ENCODE measurements at regions not wholly inside any gene's neighbourhood (a gene's known extent, or its start where the extent isn't known, plus 50 kb on each side); places are given as distances from the start of the nearest gene placed in this dataset.

- no peak for TF ChIP-seq ZNF462 (CRISPR knock-in tag; IDR thresholded peaks at IDR 0.05)
Measured at GRCh38 chr13:40160618-40161350, 505.3 kb downstream of the COG6 start (continued).

GRCh38 chr13:40161351-40161810, 505.1 kb downstream of the FOXO1 start:
- Histone ChIP-seq H3K4me2 (no peak overlapping the region), H3K27ac (ENCODE audit: low read depth) (no peak overlapping the region), H4K20me1 (replicated peaks; ENCODE audit: insufficient read depth) (no peaks in the 10 kb centered on the region), H3K27me3 (ENCODE audit: insufficient read depth) (no peaks in the 10 kb centered on the region), H3K4me3 (no peak overlapping the region), H3K36me3 (ENCODE audit: insufficient read depth) (no peaks in the 10 kb centered on the region), H3F3A (replicated peaks; ENCODE audit: low read depth) (no peaks in the 10 kb centered on the region), H3K4me1 (ENCODE audit: insufficient read depth) (no peaks in the 10 kb centered on the region), H2AFZ (no peak overlapping the region; the same call in 1 of the 2 replicates), H3K79me2 (replicated peaks; ENCODE audit: insufficient read depth) (no peaks in the 10 kb centered on the region), H3K9me2 (ENCODE audit: insufficient read depth) (no peaks in the 10 kb centered on the region; the same call in 1 of the 2 replicates)
- Mint-ChIP-seq H3K27ac (no peak overlapping the region), H3K27me3 (ENCODE audit: insufficient read depth, low read depth, poor library complexity) (no peaks in the 10 kb centered on the region), H3K9me3 (no peaks in the 10 kb centered on the region), H3K4me3 (no peak overlapping the region), H3K4me1 (no peaks in the 10 kb centered on the region), H3K36me3 (ENCODE audit: low read depth) (no peaks in the 10 kb centered on the region)
- TF ChIP-seq NANOG (IDR thresholded peaks at IDR 0.05; ENCODE audit: borderline replicate concordance) (no peak), ETS1 (IDR thresholded peaks at IDR 0.05) (no peak), POLR2AphosphoS5 (IDR thresholded peaks at IDR 0.05; ENCODE audit: low read depth) (no peak), EZH2phosphoT487 (IDR thresholded peaks at IDR 0.05; ENCODE audit: unreplicated experiment) (no peak), CREB1 (CRISPR knock-in tag; IDR thresholded peaks at IDR 0.05; ENCODE audit: low read depth) (no peak)
- no peak for DNase-seq (ENCODE audit: low spot score)
- no peak for ATAC-seq

All from GM23338 (cell line).